Pancreas (tissue), 10 donors: ENCODE measurements at regions not wholly inside any gene's neighbourhood (a gene's known extent, or its start where the extent isn't known, plus 50 kb on each side); places are given as distances from the start of the nearest gene placed in this dataset.

Experiments
- ATAC-seq, 4 donors: fragments of 200-7000 bp; cut with Tn5 transposase; one replicate each; pipeline versions ENCODE4 v1.8.0 to v1.9.1; 2020; ENCODE audit warnings: mild to moderate bottlenecking in 4 of 4, moderate library complexity in 4 of 4
- DNase-seq, 6 donors: peaks; one replicate each; pipeline ENCODE4 v3.0.0-alpha.2; 2020
- FAIRE-seq: peaks from 2 replicates; lab custom pipeline; 2012; peaks lifted over from hg19 to GRCh38; lab: Jason Lieb, UNC
- H3K27ac ChIP-seq, 4 donors: fragments of 200-600 bp; sonication (generic); 1 replicate in 3 of 4; 2 replicates in 1 of 4; pipeline versions ENCODE4 v1.5.0 to v1.8.0; 2020
- H3K27me3 ChIP-seq, 4 donors: fragments of 200-600 bp; one replicate each; pipeline ENCODE4 v1.8.0; 2021
- H3K36me3 ChIP-seq, 3 donors: fragments of 200-600 bp; sonication (generic) in 1 of 3; one replicate each; pipeline versions ENCODE4 v1.5.0 to v1.8.0; 2020 to 2021
- H3K4me1 ChIP-seq, 3 donors: fragments of 200-600 bp; one replicate each; pipeline ENCODE4 v1.8.0; 2021
- H3K4me3 ChIP-seq, 4 donors: fragments of 200-600 bp; sonication (generic) in 2 of 4; one replicate each; pipeline versions ENCODE4 v1.5.0 to v1.8.0; 2020 to 2021
- H3K9me3 ChIP-seq, 4 donors: fragments of 200-600 bp; one replicate each; pipeline ENCODE4 v1.8.0; 2021
- CTCF ChIP-seq, 4 donors: fragments of 200-600 bp; sonication (generic) in 3 of 4; IDR thresholded peaks; one replicate each; pipeline versions ENCODE4 v1.5.0 to v1.8.0; 2021; ENCODE audit warnings: antibody characterized with exemption in 4 of 4
- WGBS, 2 donors: extraction: QIAGEN DNeasy Blood & Tissue Kit; methylation state at CpG; one replicate each; pipeline ENCODE4 v1.1.7; 2013; 5-methylcytosine and 5-hydroxymethylcytosine counted together
- intact Hi-C, 3 donors: fragments of 100-400 bp; cut with DNase I; formaldehyde crosslinking; loops; one replicate each; pipeline versions ENCODE4 v1.11.1 to v1.14.2; 2022
- donor health status: healthy with polysubstance abuse.
- donor health status: DM: no; HTN: no; CAD: no; lungs with moderate emphysema.
- donor health status: DM: no; HTN: no; CAD: no.
- donor health status: control.
- donor health status: control.
- donor health status: Bipolar disorder and iron deficiency.
- donor health status: DM: yes; HTN: yes; CAD: no.
- donor health status: DM: no; HTN: no; CAD: no.
- donor health status: DM: no; HTN: no; CAD: no.
- donor health status: DM: yes; HTN: yes; CAD: no.

GRCh38 chr2:107393516-107393915, 433.2 kb upstream of the RGPD4 start:
- Histone ChIP-seq H3K27ac (no peak overlapping the region), H3K27me3 (no peaks in the 10 kb centered on the region), H3K36me3 (no peaks in the 10 kb centered on the region), H3K4me3 (no peak overlapping the region), H3K9me3 (no peaks in the 10 kb centered on the region), H3K4me1 (no peaks in the 10 kb centered on the region)
- ATAC-seq (no peak), FAIRE-seq (no peak), DNase-seq (no peak)
- TF ChIP-seq CTCF (IDR thresholded peaks at IDR 0.05): no peak
- intact Hi-C loops: no loop called here

GRCh38 chr2:107398683-107399082, 428.0 kb upstream of the RGPD4 start:
- no peaks in the 10 kb centered on the region for H3K36me3 ChIP-seq
- no peak overlapping the region for H3K27ac ChIP-seq
- H3K9me3 ChIP-seq: no peaks in the 10 kb centered on the region
- ATAC-seq (no peak), FAIRE-seq (no peak), DNase-seq (no peak)
- H3K27me3 ChIP-seq: no peaks in the 10 kb centered on the region
- intact Hi-C loops: no loop called here
- no peaks in the 10 kb centered on the region for H3K4me1 ChIP-seq
- WGBS, 2 donors: 81 to 97% methylated on average over 1 of the region's 1 CpG
- no peak for TF ChIP-seq CTCF (IDR thresholded peaks at IDR 0.05)
- no peak overlapping the region for H3K4me3 ChIP-seq

- Histone ChIP-seq H3K27ac (no peak overlapping the region), H3K36me3 (no peaks in the 10 kb centered on the region), H3K4me1 (no peaks in the 10 kb centered on the region), H3K9me3 (no peaks in the 10 kb centered on the region), H3K27me3 (no peaks in the 10 kb centered on the region), H3K4me3 (no peak overlapping the region)
- DNase-seq (no peak), FAIRE-seq (no peak), ATAC-seq (no peak)
- WGBS, 2 donors: 42 to 47% methylated on average over 3 of the region's 3 CpGs
- intact Hi-C loops: no loop called here
- no peak for TF ChIP-seq CTCF (IDR thresholded peaks at IDR 0.05)
Measured at GRCh38 chr2:107402330-107402729, 424.4 kb upstream of the RGPD4 start.

- ATAC-seq: no peak
- Histone ChIP-seq H3K9me3 (no peaks in the 10 kb centered on the region), H3K27me3 (no peaks in the 10 kb centered on the region), H3K36me3 (no peaks in the 10 kb centered on the region), H3K4me1 (no peaks in the 10 kb centered on the region), H3K4me3 (no peak overlapping the region), H3K27ac (no peak overlapping the region)
- DNase-seq: no peak
- no peak for TF ChIP-seq CTCF (IDR thresholded peaks at IDR 0.05)
- no peak for FAIRE-seq
- WGBS, 2 donors: 52 to 56% methylated on average over 2 of the region's 2 CpGs
- intact Hi-C loops: no loop called here
Measured at GRCh38 chr2:107405261-107405660, 421.4 kb upstream of the RGPD4 start.

GRCh38 chr2:107407017-107407416, 419.7 kb upstream of the RGPD4 start:
- no peaks in the 10 kb centered on the region for H3K9me3 ChIP-seq
- TF ChIP-seq CTCF (IDR thresholded peaks at IDR 0.05): no peak
- H3K27me3 ChIP-seq: no peaks in the 10 kb centered on the region
- no peaks in the 10 kb centered on the region for H3K36me3 ChIP-seq
- WGBS, 2 donors: 9 to 11% methylated on average over 3 of the region's 3 CpGs
- no peak overlapping the region for H3K4me3 ChIP-seq
- DNase-seq (no peak), ATAC-seq (no peak), FAIRE-seq (no peak)
- intact Hi-C loops: no loop called here
- no peak overlapping the region for H3K27ac ChIP-seq
- no peaks in the 10 kb centered on the region for H3K4me1 ChIP-seq
